OCI-LY7 (cell line): ENCODE measurements at regions not wholly inside any gene's neighbourhood (a gene's known extent, or its start where the extent isn't known, plus 50 kb on each side); places are given as distances from the start of the nearest gene placed in this dataset.
"Not testable (repeated sequence)": the region's sequence is repeated elsewhere in the genome, so short reads cannot be mapped to it uniquely, and the experiment has no call there.

Experiments
- BruUV-seq: library from RNA; stranded (reverse); fragments of 400-500 nt; replicated peaks from 2 replicates; lab custom pipeline; 2021; lab: Mats Ljungman, UMichigan
- CTCF ChIA-PET: fragments of 300-600 bp; sonication (Branson Sonifier 250); formaldehyde crosslinking; loops from one replicate; lab custom pipeline; 2022; ENCODE audit warnings: antibody characterized with exemption; ENCODE audit not compliant: unreplicated experiment; lab: Charles Lee
- POLR2A ChIA-PET: fragments of 300-600 bp; sonication (Branson Sonifier 250); formaldehyde crosslinking; loops from one replicate; lab custom pipeline; 2022; ENCODE audit warnings: antibody characterized with exemption; lab: Charles Lee
- DNase-seq: peaks from one replicate; pipeline ENCODE4 v3.0.0-alpha.2; 2015; ENCODE audit warnings: low spot score
- H2AFZ ChIP-seq: fragments of 200-600 bp; sonication (generic), shearing (Covaris generic); 2 replicates; pipeline ENCODE4 v1.6.1; 2014; ENCODE audit warnings: mild to moderate bottlenecking, antibody characterized with exemption, low read length, moderate library complexity
- H3K27ac ChIP-seq: fragments of 200-600 bp; sonication (generic); 2 replicates; pipeline ENCODE4 v1.5.1; 2014; ENCODE audit warnings: mixed run types, low read depth, mild to moderate bottlenecking, moderate library complexity, low read length, inconsistent platforms; ENCODE audit not compliant: poor library complexity, severe bottlenecking
- H3K36me3 ChIP-seq: fragments of 200-600 bp; sonication (generic); 2 replicates; pipeline ENCODE4 v1.6.1; 2014; ENCODE audit warnings: mild to moderate bottlenecking, antibody characterized with exemption, low read length, moderate library complexity, mixed read lengths; ENCODE audit not compliant: insufficient read depth
- H3K4me1 ChIP-seq: fragments of 200-600 bp; sonication (generic); 2 replicates; pipeline ENCODE4 v1.5.1; 2014; ENCODE audit warnings: mild to moderate bottlenecking, low read length; ENCODE audit not compliant: insufficient read depth, poor library complexity, severe bottlenecking
- H3K4me2 ChIP-seq: fragments of 200-600 bp; sonication (generic); 2 replicates; pipeline ENCODE4 v1.6.1; 2014; ENCODE audit warnings: mild to moderate bottlenecking, low read length
- H3K4me3 ChIP-seq: fragments of 200-600 bp; sonication (generic); 2 replicates; pipeline ENCODE4 v1.5.1; 2014; ENCODE audit warnings: mild to moderate bottlenecking, low read depth, low read length; ENCODE audit not compliant: poor library complexity, severe bottlenecking
- H3K79me2 ChIP-seq: fragments of 200-600 bp; sonication (generic); 2 replicates; pipeline ENCODE4 v1.6.1; 2016; ENCODE audit warnings: low read depth, mild to moderate bottlenecking, low read length, moderate library complexity, mixed read lengths; ENCODE audit not compliant: insufficient read depth
- H3K9me2 ChIP-seq: fragments of 200-600 bp; sonication (generic); 2 replicates; pipeline ENCODE4 v1.6.1; 2016; ENCODE audit warnings: mild to moderate bottlenecking, low read length, mixed read lengths; ENCODE audit not compliant: insufficient read depth
- H3K9me3 ChIP-seq: fragments of 200-600 bp; sonication (generic); 2 replicates; pipeline ENCODE4 v1.6.1; 2014; ENCODE audit warnings: mild to moderate bottlenecking, mixed run types, low read length, mixed read lengths
- H4K20me1 ChIP-seq: fragments of 200-600 bp; sonication (generic); 2 replicates; pipeline ENCODE4 v1.6.1; 2014; ENCODE audit warnings: mild to moderate bottlenecking, antibody characterized with exemption, low read length, moderate library complexity, mixed read lengths; ENCODE audit not compliant: insufficient read depth
- EZH2phosphoT487 ChIP-seq: fragments of 200-600 bp; sonication (generic); IDR thresholded peaks from 2 replicates; pipeline ENCODE4 v1.6.1; 2018; ENCODE audit warnings: low read depth, borderline replicate concordance, mild to moderate bottlenecking, mixed run types, antibody characterized with exemption, low read length, moderate library complexity, mixed read lengths
- intact Hi-C: fragments of 100-400 bp; cut with micrococcal nuclease; formaldehyde crosslinking; loops from one replicate; pipeline ENCODE4 v1.10.0; 2022; ENCODE audit not compliant: unreplicated experiment
- TF ChIP-seq, protein P1 (sequence below): fragments of 200-600 bp; sonication (generic); conservative IDR thresholded peaks from 2 replicates; pipeline ENCODE4 v1.5.1; 2014; ENCODE audit warnings: mild to moderate bottlenecking, antibody characterized with exemption, low read length, moderate library complexity, mixed read lengths

DNA sequence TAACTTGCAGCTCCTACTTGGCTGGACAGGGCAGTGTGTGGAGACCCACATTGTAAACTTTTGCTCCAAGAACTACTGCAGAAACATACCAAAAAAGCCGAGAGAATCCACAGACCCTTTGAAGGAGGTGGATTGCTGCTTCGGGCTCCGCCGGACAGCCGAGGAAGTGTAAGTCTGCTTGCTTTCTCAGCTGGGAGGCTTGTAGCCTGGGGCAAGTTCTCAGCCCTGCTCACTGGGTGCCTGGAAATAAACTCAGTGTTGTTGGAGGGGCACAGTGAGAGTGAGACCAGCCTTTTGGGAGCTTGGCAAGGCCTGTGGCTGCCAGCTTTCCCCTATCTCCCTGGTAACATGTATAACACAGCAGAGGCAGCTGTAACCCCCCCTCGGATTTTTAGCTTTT lies 215.6 kb downstream of the SYK start:
- Histone ChIP-seq H3K27ac (no peak overlapping the region), H3K36me3 (no peaks in the 10 kb centered on the region), H3K4me2 (no peak overlapping the region), H3K9me3 (no peaks in the 10 kb centered on the region), H3K4me1 (no peaks in the 10 kb centered on the region), H3K9me2 (no peaks in the 10 kb centered on the region), H3K79me2 (no peaks in the 10 kb centered on the region), H4K20me1 (no peaks in the 10 kb centered on the region), H2AFZ (no peak overlapping the region), H3K4me3 (no peak overlapping the region)
- ChIA-PET CTCF (no interaction called here), POLR2A (interaction anchor here (0.6 to 1.7 kb wide), 3 partner anchors 11 to 33 kb away, joined by 3 read pairs; no protein-coding TSS in a partner anchor)
- DNase-seq = no peak
- intact Hi-C loops = no loop called here
- BruUV-seq = no TSS peak
- TF ChIP-seq, protein P1, sequence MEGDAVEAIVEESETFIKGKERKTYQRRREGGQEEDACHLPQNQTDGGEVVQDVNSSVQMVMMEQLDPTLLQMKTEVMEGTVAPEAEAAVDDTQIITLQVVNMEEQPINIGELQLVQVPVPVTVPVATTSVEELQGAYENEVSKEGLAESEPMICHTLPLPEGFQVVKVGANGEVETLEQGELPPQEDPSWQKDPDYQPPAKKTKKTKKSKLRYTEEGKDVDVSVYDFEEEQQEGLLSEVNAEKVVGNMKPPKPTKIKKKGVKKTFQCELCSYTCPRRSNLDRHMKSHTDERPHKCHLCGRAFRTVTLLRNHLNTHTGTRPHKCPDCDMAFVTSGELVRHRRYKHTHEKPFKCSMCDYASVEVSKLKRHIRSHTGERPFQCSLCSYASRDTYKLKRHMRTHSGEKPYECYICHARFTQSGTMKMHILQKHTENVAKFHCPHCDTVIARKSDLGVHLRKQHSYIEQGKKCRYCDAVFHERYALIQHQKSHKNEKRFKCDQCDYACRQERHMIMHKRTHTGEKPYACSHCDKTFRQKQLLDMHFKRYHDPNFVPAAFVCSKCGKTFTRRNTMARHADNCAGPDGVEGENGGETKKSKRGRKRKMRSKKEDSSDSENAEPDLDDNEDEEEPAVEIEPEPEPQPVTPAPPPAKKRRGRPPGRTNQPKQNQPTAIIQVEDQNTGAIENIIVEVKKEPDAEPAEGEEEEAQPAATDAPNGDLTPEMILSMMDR = no peak
- TF ChIP-seq EZH2phosphoT487 = no peak

DNA sequence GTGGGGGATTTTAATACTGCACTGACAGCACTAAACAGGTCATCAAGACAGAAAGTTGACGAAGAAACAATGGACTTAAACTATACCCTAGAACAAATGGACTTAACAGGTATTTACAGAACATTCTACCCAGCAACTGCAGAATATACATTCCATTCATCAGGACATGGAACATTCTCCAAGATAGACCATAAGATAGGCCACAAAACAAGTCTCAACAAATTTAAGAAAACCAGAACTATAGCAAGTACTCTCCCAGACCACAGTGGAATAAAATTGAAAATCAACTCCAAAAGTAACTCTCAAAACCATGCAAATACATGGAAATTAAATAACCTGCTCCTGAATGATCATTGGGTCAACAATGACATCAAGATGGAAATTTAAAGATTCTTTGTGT lies 218.3 kb downstream of the SYK start:
- H3K4me3 ChIP-seq, CTCF ChIA-PET, H4K20me1 ChIP-seq, H3K4me1 ChIP-seq, H2AFZ ChIP-seq, H3K9me3 ChIP-seq, H3K9me2 ChIP-seq, H3K27ac ChIP-seq, H3K4me2 ChIP-seq, DNase-seq, intact Hi-C loops, BruUV-seq, POLR2A ChIA-PET, H3K79me2 ChIP-seq, H3K36me3 ChIP-seq: not testable (repeated sequence)

DNA sequence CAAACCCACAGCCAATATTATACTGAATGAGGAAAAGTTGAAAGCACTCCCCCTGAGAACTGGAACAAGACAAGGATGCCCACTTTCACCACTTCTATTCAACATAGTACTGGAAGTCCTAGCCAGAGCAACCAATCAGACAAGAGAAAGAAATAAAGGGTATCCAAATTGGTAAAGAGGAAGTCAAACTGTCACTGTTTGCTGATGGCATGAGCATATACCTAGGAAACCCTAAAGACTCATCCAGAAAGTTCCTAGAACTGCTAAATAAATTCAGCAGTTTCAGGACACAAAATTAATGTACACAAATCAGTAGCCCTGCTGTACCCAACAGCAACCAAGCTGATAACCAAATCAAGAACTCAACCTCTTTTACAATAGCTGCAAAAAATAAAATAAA lies 220.0 kb downstream of the SYK start:
- H3K9me3 ChIP-seq, H3K4me2 ChIP-seq, H3K36me3 ChIP-seq, H2AFZ ChIP-seq, H3K79me2 ChIP-seq, H3K4me1 ChIP-seq, POLR2A ChIA-PET, H3K27ac ChIP-seq, H3K9me2 ChIP-seq, CTCF ChIA-PET, intact Hi-C loops, DNase-seq, H4K20me1 ChIP-seq, BruUV-seq, H3K4me3 ChIP-seq: not testable (repeated sequence)

- CTCF ChIA-PET = no interaction called here
These were observed 222.1 kb downstream of the SYK start for GRCh38 chr9:91023741-91024140.

More at GRCh38 chr9:91023741-91024140, 222.1 kb downstream of the SYK start:
- Histone ChIP-seq H3K4me2 (no peak overlapping the region), H3K9me2 (no peaks in the 10 kb centered on the region), H3K4me1 (no peaks in the 10 kb centered on the region), H3K4me3 (no peak overlapping the region), H3K79me2 (no peaks in the 10 kb centered on the region), H2AFZ (no peak overlapping the region), H3K27ac (no peak overlapping the region), H4K20me1 (no peaks in the 10 kb centered on the region), H3K36me3 (no peaks in the 10 kb centered on the region), H3K9me3 (no peaks in the 10 kb centered on the region)
- TF ChIP-seq, protein P1 = no peak
- no peak for TF ChIP-seq EZH2phosphoT487
- no TSS peak for BruUV-seq
- intact Hi-C loops = no loop called here
- POLR2A ChIA-PET = interaction anchor here (0.9 kb wide), 2 partner anchors 11 to 38 kb away, joined by 3 read pairs; no protein-coding TSS in a partner anchor
- no peak for DNase-seq
